GM13977 (cell line): ENCODE measurements at regions not wholly inside any gene's neighbourhood (a gene's known extent, or its start where the extent isn't known, plus 50 kb on each side); places are given as distances from the start of the nearest gene placed in this dataset.

Experiments used
- DNase-seq: peaks from one replicate; pipeline ENCODE4 v3.0.0; 2012; ENCODE audit warnings: low spot score
- CTCF ChIP-seq: IDR thresholded peaks from 2 replicates; pipeline ENCODE4 v1.5.1; 2012; ENCODE audit warnings: mild to moderate bottlenecking, control low read depth; ENCODE audit not compliant: insufficient read depth; ENCODE audit errors: extremely low read depth, missing control alignments
- in situ Hi-C: fragments of 300-500 bp; cut with MboI; formaldehyde crosslinking; loops from one replicate; pipeline ENCODE4 v1.12.0; 2022; ENCODE audit warnings: low sequenced_read_pairs, low pct_unique_long_range_greater_than_20kb, mixed read lengths, inconsistent platforms; ENCODE audit not compliant: unreplicated experiment

GRCh38 chr3:34363881-34364280, 565.5 kb downstream of the PDCD6IP start:
- no peak for TF ChIP-seq CTCF
- in situ Hi-C loops, result no loop called here
- no peak for DNase-seq

DNA sequence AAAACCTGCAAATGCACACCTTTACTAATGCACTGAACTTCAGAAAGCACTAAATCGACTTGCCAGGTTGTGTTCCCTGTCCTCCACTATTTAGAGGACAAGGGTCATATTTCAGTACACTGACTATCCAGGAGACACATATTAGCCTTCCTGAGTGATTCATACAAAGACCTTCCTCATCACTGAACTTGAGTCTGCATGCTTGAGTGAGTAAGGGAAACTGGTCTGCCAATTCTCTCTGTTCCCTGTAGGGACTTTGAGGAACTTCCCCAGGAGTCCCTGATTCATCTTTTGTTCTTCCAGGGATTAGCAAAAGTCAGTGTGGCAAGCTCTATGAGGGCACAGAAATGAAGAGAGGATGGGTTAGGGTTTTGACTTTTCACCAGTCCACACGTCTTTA, 565.9 kb downstream of the PDCD6IP start:
- no peak for TF ChIP-seq CTCF
- DNase-seq, result no peak
- in situ Hi-C loops, result no loop called here

- in situ Hi-C loops, result no loop called here
- no peak for TF ChIP-seq CTCF
- no peak for DNase-seq
Observed at GRCh38 chr3:34365231-34365630, 566.8 kb downstream of the PDCD6IP start.

DNA sequence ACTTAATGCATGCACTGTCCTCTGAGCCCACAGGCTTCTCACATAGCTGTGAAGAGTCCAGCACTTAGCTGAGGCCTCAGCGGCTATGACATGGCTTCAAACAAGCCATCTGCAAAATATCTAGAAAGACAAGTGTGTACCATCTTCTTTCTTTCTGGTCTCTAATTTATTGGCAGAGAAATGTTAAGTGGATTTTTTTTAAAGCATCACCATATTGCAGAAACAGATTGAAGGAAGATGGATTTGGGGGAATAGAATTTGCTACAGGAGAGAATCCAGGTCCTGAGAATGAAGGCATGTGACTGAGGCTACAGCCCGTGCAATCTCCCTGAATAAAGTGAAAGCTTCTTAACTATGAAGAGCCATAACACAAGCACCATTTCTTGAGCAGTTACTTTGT, 567.3 kb downstream of the PDCD6IP start:
- no peak for DNase-seq
- in situ Hi-C loops, result no loop called here
- no peak for TF ChIP-seq CTCF

GRCh38 chr3:34367521-34367920, 569.1 kb downstream of the PDCD6IP start:
- in situ Hi-C loops, result no loop called here
- DNase-seq, result no peak
- TF ChIP-seq CTCF, result no peak

DNA sequence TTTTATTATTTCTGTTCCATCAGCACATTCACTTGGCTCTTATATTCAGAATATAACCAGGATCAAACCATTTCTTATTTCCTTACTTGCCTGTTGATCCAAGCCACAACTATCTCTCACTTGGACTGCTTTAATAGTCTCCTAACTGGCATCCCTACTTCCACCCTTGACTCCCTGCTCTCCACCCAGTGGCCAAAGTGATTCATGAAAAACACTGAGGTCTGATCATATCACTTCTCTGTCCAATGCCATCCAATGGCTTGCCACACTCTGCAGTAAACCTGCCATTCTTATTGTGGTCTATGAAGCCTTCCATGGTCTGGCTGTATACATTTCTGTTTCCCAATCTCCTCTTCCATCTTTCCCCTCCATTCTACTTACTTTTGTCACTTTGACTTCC, 576.1 kb downstream of the PDCD6IP start:
- no peak for TF ChIP-seq CTCF
- in situ Hi-C loops, result no loop called here

GRCh38 chr3:34376691-34377090, 578.3 kb downstream of the PDCD6IP start:
- in situ Hi-C loops, result no loop called here
- DNase-seq, result no peak
- TF ChIP-seq CTCF, result no peak

More for the DNA sequence above, 576.1 kb downstream of the PDCD6IP start:
- no peak for DNase-seq
